Right lung (tissue), 2 donors: ENCODE measurements at regions not wholly inside any gene's neighbourhood (a gene's known extent, or its start where the extent isn't known, plus 50 kb on each side); places are given as distances from the start of the nearest gene placed in this dataset.

Experiments used
- DNase-seq, 2 donors: peaks; one replicate each; pipeline ENCODE4 v3.0.0-alpha.2; 2013

GRCh38 chr9:20117482-20117881, 328.6 kb upstream of the SLC24A2 start:
- DNase-seq: no peak

- DNase-seq: no peak
Observed at GRCh38 chr9:20114974-20115373, 326.1 kb upstream of the SLC24A2 start.

GRCh38 chr9:20112205-20112783, 323.5 kb upstream of the SLC24A2 start:
- DNase-seq: no peak

GRCh38 chr9:20111173-20111843, 322.5 kb upstream of the SLC24A2 start:
- no peak for DNase-seq

DNA sequence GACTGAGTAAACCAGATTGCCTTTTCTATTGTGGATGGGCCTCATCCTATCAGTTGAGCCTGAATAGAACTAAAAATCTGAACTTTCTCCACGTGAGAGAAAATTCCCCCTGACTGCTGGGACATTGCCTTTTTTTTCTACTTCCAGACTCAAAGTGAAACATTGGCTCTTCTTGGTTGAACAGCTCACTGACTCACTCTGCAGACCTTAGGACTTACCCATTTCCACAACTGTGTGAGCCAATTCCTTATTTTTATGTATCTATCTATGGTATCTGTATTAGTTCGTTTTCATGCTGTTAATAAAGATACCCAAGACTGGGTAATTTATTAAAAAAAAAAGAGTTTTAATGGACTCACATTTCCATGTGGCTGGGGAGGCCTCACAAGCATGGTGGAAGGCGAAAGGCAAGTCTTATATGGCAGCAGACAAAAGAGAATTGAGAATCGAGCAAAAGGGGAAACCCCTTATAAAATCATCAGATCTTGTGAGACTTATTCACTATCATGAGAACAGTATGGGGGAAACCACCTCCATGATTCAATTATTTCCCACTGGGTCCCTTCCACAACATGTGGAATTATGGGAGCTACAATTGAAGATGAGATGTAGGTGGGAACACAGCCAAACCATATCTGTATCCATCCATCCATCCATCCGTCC, 306.7 kb upstream of the SLC24A2 start:
- DNase-seq: no peak

DNA sequence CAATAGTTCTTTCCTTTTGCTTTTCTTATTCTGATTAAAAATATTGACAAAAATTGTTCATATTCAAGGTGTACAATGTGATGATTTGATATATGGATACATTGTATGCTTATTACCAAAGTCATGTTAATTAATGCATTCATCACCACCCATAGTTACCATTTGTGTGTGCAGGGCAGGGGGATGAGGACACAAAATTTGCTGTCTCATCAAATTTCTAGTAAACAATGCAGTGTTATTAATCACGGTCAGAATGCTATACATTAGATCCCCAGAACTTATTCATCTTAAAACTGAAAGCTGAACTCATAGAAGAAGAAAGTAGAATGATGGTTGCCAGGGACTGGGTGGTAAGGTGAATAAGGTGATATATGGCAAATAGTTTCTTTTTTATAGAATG, 303.7 kb upstream of the SLC24A2 start:
- no peak for DNase-seq

- DNase-seq: no peak
Observed at GRCh38 chr9:20087481-20087880, 298.6 kb upstream of the SLC24A2 start.

GRCh38 chr9:20085842-20086241, 297.0 kb upstream of the SLC24A2 start:
- DNase-seq: no peak

DNA sequence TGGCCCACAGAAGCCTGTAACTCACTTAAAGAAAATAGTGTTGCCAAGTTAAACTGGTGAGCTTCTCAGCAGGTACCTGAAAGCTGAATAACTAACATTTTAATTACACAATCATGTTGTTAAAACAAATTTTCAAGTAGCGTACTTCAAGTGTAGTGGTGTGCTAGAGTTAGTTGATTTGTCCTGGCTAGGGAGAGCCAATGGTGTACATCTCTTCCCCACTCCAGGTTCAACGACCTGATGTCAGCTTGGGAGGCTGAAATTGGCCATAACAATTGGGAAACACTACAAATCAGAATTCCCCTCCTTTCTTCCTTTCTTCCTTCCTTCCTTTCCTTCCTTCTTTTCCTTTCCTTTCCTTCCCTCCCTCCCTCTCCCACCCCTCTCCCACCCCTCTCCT, 295.3 kb upstream of the SLC24A2 start:
- DNase-seq: no peak

DNA sequence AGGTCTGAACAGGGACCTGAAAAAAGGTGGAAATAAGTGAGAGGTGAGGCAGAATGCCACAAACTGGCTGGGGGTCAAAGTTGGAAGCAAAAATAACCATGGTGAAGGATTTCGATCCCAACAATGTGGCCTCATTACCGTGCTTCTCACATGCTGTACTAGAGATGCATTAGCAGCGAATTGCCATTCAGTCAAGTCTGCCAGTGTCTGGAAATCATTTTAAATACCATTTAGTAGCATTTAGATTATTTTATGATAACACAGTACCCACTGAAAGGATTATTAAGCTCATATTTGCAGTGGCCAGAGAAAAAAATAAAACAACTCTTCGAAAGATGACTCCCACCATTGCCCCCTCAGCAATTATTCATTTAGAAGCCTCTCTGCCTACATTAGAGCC, 294.6 kb upstream of the SLC24A2 start:
- DNase-seq: no peak

DNA sequence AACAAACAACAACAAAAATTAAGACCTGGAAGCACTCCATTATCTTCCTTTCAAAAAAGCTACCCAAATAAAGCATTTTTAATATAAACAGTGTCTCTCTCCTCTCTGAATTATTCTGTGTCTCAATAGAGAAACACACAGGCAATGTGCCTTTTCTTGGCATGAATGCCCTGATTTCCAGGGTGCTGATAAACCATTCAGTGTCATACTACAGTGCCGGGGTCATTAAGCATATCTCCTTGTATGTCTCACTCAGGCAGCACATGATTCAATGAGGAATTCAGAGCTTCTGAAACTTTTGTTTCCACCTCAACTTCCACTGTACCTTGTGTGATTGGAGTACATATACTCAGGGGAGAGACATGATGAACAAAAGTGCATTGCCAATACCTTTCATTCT, 294.0 kb upstream of the SLC24A2 start:
- no peak for DNase-seq

GRCh38 chr9:20082406-20082805, 293.6 kb upstream of the SLC24A2 start:
- DNase-seq: no peak

GRCh38 chr9:20078246-20078645, 289.4 kb upstream of the SLC24A2 start:
- no peak for DNase-seq

DNA sequence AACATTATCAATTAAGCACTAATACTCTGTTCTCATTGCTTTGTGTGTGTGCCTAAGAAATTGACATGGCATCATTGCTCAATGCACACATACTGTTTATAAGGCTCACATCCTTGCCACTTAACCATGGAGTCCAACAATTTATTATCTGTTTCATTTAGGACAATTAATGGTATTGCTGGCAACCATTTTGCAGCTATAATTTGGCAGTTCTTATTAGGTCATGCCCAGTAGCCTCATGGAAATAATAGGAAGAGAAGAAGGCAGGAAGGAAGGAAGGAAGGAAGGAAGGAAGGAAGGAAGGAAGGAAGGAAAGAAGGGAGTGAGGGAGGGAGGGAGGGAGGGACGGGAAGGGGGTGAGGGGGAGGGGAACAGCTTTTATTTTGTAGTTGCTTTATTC, 285.5 kb upstream of the SLC24A2 start:
- no peak for DNase-seq

DNA sequence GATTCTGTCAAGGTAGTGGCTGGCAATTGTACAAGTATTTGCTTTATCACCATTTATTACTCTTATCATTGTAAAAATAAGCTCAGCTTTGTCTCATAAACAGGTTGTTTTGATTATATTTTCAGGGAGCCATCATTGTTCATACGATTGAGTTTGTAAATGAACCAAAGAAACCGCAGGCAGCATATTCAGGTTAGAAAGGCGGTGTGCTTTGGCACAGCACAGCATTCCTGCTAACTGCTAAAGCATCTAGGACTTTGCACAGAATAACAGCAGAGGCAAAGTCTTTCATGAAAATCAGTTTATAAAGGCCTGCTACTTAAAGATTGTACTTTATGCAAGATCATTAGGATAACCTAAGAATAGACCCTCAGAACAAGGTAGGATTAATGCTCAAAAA, 281.5 kb upstream of the SLC24A2 start:
- no peak for DNase-seq

DNA sequence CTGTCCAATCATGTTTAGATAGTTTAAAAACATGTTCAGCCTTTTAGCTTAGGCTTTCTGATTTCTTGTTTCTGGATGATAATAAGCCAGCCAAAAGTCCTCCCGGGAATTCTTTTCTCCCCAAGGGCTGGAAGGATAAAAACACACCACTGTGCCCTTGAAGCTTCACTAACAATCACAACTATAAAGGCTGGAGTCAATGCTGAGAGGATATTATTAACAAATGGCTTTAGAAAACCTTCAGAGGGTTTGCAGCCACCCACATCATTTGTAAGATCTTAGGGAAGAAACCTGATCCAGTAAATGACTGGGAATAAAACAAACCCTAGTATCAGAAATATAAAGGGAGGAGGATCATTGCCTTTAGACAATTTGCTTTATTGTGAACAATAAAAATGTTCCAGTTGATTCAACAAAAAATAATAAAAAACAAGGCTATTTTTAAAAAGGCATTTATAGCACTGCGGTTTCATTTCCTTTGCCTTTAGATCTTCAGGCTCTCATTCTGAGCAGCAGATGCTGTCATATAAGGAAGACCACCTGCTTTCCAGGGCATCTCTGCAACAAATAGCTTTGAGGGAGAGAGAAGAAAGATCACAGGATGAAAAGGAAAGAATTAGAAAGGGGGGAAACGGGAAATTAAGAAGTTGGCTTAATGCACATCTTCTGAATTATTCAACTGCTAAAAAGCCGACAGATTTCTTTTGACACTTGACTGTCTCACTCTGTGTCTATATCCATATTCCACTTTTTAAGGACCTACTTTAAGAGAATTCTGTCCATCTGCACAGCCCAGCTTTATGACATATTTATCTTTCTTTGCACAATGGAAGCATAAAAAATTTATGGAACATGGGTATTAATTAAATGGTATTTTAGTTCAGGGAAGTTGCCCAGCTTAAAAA, 277.2 kb upstream of the SLC24A2 start:
- no peak for DNase-seq

GRCh38 chr9:20065046-20065445, 276.2 kb upstream of the SLC24A2 start:
- no peak for DNase-seq

DNA sequence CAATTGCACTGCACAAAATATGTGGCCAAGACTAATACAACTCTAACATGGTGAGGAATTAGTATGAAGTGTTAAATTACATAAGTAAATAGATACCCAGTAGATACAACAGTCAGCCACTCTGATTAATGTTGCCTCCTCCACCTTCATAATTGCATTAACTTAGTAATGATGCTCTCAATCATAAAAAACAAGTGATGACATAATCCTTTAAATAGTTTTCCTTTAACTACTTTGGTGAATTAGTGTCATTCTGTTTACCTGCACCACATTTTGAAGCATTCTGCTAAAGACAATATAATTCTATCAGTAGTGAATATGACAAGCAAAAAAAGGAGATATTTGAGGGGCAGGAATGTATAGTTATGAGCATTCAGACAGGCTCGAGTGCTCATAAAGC, 265.9 kb upstream of the SLC24A2 start:
- DNase-seq: no peak

DNA sequence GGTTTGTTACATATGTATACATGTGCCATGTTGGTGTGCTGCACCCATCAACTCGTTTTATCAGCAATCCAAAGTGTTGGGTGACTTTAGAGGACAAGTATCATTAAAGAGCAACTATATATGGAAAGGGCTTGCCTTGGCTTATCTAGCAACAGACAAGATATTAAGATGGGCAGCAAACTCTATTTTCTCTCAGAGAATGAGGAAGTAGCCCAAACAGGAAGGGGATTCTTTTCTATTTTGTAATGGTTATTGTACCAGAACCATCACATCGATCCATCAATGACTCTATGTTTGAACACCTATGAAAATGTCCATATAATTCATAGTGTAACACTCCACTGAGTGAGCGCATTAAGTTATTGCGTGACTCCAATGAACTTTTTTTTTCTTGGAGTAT, 260.1 kb upstream of the SLC24A2 start:
- DNase-seq: no peak

- no peak for DNase-seq
Observed at GRCh38 chr9:20048437-20048836, 259.6 kb upstream of the SLC24A2 start.

- no peak for DNase-seq
Observed at GRCh38 chr9:20044686-20045085, 255.8 kb upstream of the SLC24A2 start.

DNA sequence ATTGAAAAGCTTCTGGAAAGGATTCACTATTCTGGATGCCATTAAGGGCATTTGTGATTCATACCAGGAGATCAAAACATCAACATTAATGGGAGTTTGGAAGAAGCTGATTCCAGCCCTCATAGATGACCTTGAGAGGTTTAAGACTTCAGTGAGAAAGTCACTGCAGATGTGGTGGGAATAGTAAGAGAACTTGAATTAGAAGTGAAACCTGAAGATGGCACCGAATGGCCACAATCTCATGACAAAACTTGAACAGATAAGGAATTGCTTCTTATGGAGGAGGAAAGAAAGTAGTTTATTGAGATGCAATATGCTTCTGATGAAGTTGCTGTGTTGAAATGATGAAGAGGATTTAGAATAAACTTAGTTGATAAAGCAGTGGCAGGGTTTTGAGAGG, 254.6 kb upstream of the SLC24A2 start:
- no peak for DNase-seq

GRCh38 chr9:20043035-20043434, 254.2 kb upstream of the SLC24A2 start:
- no peak for DNase-seq
